Sigmoid colon (tissue), 4 donors: ENCODE measurements at regions not wholly inside any gene's neighbourhood (a gene's known extent, or its start where the extent isn't known, plus 50 kb on each side); places are given as distances from the start of the nearest gene placed in this dataset.

Source experiments
- CTCF ChIP-seq, 4 experiments: fragments of 450-650 bp in 3 of 4; fragments of 200-600 bp in 1 of 4; IDR thresholded peaks; one replicate each; pipeline ENCODE4 v1.5.1; 2016 to 2019; ENCODE audit warnings: antibody characterized with exemption in 4 of 4, mild to moderate bottlenecking in 3 of 4, moderate library complexity in 2 of 4
- EP300 ChIP-seq, 4 donors: sonication (generic); formaldehyde crosslinking; IDR thresholded peaks; one replicate each; pipeline ENCODE4 v1.6.1; 2017; ENCODE audit warnings: antibody characterized with exemption in 4 of 4
- POLR2A ChIP-seq, 2 donors: fragments of 450-650 bp; IDR thresholded peaks; one replicate each; pipeline ENCODE4 v1.6.1; 2016; ENCODE audit warnings: antibody characterized with exemption in 2 of 2, mild to moderate bottlenecking in 2 of 2, moderate library complexity in 2 of 2
- POLR2AphosphoS5 ChIP-seq, 4 donors: sonication (generic); formaldehyde crosslinking; IDR thresholded peaks; one replicate each; pipeline ENCODE4 v1.6.1; 2017; ENCODE audit warnings: antibody characterized with exemption in 4 of 4

- TF ChIP-seq CTCF (IDR thresholded peaks at IDR 0.05): no peak
- no peak for TF ChIP-seq EP300 (IDR thresholded peaks at IDR 0.05)
- TF ChIP-seq POLR2A (IDR thresholded peaks at IDR 0.05): no peak
- TF ChIP-seq POLR2AphosphoS5 (IDR thresholded peaks at IDR 0.05): no peak
Measured at GRCh38 chr20:56793916-56794315, 164.8 kb downstream of the TFAP2C start.
